Ramos (cell line): ENCODE measurements at regions not wholly inside any gene's neighbourhood (a gene's known extent, or its start where the extent isn't known, plus 50 kb on each side); places are given as distances from the start of the nearest gene placed in this dataset.

Experiments
- in situ Hi-C: fragments of 300-500 bp; cut with MboI; formaldehyde crosslinking; loops from one replicate; pipeline ENCODE4 v1.14.3; 2022; ENCODE audit warnings: low sequenced_read_pairs; ENCODE audit not compliant: unreplicated experiment

- in situ Hi-C loops, result no loop called here
Measured at GRCh38 chr2:21279525-21279924, 155.8 kb downstream of the TDRD15 start.

GRCh38 chr2:21280793-21281192 lies 157.0 kb downstream of the TDRD15 start:
- in situ Hi-C loops, result no loop called here

- in situ Hi-C loops, result no loop called here
Measured at GRCh38 chr2:21281384-21281783, 157.6 kb downstream of the TDRD15 start.

GRCh38 chr2:21281791-21282514 lies 158.2 kb downstream of the TDRD15 start:
- in situ Hi-C loops, result no loop called here

DNA sequence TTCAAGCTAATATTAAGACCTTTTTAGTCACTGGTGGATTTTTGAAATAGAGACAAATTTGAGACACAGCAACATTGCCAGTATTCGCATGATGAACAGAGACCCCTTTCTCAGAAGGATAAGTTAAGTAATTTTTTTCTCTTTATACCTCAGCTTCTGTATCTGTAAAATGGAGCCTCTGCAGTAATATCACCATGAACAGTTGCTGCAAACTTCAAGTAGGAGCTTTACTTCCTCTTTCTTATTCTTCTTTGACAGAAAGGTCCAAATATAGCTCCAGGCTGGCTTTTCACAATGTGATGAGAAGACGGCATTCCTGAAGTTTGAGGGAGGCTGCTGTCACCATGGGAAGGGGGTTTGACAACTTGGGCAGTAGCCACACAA lies 158.7 kb downstream of the TDRD15 start:
- in situ Hi-C loops, result no loop called here

DNA sequence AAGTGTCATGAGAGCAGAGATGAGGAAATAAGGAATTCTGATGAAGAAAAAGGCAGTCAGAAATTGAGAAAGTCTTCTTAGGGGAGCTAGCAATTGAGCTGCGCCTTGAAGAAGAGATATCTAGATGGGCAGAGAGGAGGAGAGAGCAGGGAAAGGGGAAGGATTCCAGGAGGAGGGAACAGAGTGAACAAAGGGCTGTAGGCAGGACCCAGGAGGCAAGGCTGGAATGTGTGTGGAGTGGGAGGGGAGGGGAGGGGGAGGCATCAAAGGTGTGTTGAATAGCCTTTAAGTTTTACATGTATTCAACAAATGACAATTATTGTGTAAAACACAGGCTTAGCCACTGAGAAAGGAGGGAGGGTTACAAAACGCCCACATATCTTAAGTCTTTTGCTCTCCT lies 164.5 kb downstream of the TDRD15 start:
- in situ Hi-C loops, result no loop called here

DNA sequence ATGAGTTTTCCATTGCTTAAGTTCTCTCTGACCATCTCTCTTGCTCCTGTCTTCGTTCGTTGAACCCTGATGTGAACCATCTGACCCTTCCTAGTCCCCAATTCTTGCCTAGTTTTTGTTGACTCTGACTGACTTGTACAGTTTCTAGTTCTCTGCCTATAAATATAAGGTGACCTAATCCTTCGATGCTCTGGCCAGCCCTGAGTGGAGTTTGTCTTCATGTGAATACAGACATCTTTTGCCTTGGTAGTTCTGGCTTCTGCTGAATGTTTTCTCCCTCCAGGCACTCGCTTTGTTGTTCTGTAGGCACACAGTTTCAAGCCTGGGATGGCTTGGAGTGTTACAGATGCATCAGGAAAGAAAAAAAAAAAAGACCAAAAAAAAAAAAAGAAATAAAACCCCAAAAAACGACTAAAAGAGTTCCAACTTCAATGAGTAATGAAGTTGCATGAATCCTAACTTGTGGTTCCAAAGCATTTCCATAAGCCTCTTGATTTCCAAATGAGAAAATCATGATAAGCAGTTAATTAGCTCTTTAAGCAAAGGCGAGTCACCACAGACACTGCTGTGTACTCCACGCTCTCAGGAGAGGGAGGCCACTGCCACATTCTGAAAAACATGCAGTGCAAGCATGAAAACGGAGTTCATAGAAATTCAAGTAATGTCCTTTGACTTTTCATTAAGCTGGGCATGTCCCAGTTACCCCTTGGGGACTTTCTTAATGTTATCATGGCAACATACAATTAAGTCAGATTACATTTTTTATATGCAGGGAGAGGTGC lies 165.2 kb downstream of the TDRD15 start:
- in situ Hi-C loops, result no loop called here

DNA sequence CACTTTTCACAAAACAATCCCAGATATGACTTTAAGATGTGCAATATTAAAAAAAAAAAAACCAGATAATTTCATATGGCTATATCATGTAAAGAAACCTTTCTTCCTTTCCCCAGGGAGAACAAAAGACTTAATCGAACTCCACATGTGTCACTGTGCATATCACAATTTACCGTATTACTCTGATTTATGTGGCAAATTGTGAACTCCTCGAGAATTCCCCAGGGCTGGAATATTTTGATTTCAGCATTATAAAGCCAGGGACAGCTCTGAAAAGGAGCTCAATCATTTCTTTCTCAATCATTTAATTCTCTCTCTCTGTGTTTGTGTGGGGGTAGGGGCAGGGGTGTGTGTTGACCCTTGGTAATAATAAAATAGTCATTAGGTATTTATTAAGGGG lies 165.8 kb downstream of the TDRD15 start:
- in situ Hi-C loops, result no loop called here

DNA sequence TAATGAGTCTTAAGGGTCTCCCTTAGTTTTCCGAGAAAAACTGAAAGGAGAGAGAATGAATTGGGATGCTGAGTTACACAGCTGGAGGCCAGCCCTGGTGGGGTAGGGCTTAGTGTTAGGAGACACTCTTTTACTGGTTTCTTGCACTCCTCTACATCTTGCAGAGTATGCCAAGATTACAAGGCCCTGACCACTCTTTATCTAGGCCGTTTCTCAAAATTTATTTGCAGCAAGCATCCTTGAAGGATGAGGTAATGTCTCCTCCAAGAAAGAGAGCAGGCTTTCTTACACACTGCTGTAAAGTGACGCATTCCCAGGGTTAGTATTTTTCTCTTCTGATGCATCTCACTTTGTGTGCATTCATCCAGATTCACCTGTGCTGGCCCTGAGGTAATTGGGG lies 166.2 kb downstream of the TDRD15 start:
- in situ Hi-C loops, result no loop called here

DNA sequence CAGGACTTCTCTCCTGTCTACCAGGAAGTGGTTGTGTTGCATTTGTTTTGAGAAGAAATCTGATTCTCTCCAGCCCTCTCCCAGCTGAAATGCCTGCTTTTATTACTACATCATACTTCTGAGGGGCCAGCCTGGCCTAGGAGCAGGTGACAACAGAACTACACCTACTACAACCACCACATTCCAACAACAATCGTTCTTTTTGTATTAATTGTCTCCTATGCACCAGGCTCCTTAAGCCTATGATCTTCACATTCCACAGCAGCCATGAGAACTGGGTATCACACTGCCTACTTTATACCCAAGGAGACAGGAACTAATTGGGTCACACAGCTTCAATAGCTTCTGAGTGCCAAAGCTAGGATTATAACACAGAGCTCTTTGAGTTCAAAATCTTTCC lies 167.7 kb downstream of the TDRD15 start:
- in situ Hi-C loops, result no loop called here

- in situ Hi-C loops, result no loop called here
Measured at GRCh38 chr2:21294446-21294845, 170.7 kb downstream of the TDRD15 start.

DNA sequence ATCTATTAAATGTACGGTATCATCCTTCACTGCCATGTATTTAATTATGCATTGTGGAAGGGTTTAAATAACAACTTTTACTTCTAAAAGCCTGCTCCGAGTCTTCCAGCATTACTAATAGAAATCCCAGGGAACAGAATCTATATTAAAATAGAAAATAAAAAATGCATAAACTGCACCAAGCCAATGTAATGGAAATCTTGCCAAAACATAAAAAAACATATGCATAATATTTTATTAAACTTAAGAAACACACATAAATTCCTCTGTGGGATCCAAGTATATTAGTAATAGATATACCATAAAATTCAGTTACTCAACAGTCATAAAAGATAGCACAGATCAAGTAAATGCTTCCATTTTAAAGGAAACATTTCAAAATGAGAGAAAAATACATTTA lies 175.6 kb downstream of the TDRD15 start:
- in situ Hi-C loops, result no loop called here

GRCh38 chr2:21301871-21302455 lies 178.2 kb downstream of the TDRD15 start:
- in situ Hi-C loops, result no loop called here

- in situ Hi-C loops, result no loop called here
Measured at GRCh38 chr2:21303876-21304275, 180.1 kb downstream of the TDRD15 start.

DNA sequence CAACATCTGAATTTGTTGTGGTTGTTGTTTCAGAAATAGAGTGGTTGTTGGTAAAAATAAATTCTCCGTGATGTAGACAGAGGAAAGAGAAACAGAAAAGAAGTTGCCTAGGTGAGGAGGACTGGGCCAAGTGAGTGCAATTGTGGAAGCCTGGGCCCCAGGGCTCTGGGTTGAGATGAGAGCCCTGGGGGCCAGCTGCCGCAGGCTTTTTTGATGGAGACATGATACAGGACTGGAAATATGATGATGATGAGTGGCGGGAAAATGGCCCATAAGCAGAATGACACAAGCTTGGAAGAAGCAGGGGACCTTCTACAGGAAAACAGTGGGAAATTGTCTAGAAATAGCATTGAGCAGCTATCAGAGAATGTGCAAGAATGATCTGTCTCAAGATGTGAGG lies 181.8 kb downstream of the TDRD15 start:
- in situ Hi-C loops, result no loop called here

GRCh38 chr2:21306235-21306634 lies 182.5 kb downstream of the TDRD15 start:
- in situ Hi-C loops, result no loop called here

DNA sequence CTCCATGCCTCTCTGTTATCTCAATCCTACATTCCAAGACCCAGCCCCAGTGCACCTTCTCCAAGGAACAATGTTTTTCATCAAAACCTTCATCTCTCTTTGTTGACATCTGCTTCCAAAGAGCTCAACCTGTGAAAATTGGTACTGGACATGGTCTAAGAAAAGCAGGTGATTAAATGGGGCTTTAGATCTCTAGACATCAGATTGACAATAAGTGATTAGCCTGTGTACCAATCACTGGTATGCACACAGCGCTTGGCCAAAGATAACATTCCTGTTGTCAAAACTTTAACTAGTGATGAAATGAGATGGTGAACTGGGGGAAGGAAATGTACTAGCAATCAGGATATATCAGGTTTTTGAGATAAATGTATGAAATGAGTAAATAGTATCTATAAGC lies 183.3 kb downstream of the TDRD15 start:
- in situ Hi-C loops, result no loop called here

- in situ Hi-C loops, result loop anchor here (10.0 kb wide), 1 partner anchor 266 kb away; the partner anchor contains the start of gene APOB
Measured at GRCh38 chr2:21310493-21310892, 186.7 kb downstream of the TDRD15 start.

DNA sequence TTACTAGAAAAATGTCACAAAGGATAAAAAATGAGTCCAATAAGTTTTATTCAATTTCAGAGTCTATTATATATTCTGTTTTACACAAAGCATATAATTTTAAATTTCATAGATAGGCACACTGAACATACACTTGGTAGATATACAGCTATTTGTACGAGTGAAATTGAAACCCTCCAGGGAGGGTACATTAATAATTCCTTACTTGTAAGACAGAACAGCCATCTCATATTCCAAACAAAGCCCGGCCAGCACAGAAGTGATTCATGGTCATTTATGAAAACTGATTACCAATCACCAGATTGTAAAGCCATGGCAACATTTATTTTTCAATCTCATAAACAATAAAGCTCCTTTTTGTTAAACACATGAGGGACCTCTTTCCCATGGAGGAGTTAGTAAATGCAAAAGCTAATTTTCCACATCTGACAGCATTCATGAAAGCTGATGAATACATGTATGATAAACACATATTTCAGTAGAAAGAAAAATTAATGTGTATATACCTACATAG lies 190.6 kb downstream of the TDRD15 start:
- in situ Hi-C loops, result loop anchor here (10.0 kb wide), 1 partner anchor 270 kb away; the partner anchor contains the start of gene APOB

DNA sequence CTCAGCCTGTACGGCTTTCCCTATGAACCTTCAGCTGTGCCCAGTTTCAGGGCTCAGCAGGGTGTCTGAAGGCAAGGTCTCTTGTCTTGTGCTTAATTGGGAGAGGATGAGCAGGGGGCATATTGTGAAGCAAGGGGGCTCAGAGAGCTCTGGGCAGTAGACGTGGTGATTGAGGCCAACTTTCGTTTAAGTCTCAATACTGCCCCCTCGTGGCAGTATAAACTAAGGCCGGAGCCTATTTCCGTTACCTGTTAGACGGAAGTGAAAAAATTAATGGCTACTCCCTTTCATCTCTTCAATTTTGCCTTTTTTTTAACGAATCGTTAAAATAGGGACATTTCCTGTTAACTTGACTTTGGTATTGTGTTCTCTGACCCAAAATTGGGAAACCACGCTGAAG lies 193.4 kb downstream of the TDRD15 start:
- in situ Hi-C loops, result loop anchor here (10.0 kb wide), 1 partner anchor 272 kb away; the partner anchor contains the start of gene APOB

- in situ Hi-C loops, result loop anchor here (10.0 kb wide), 1 partner anchor 273 kb away; the partner anchor contains the start of gene APOB
Measured at GRCh38 chr2:21318263-21318662, 194.5 kb downstream of the TDRD15 start.
